ENCODE measurements at regions not wholly inside any gene's neighbourhood (a gene's known extent, or its start where the extent isn't known, plus 50 kb on each side); places are given as distances from the start of the nearest gene placed in this dataset.

- no peak overlapping the region for H3K27ac ChIP-seq (ENCODE audit: extremely low read depth, low read depth, low read length)
- H3K4me1 ChIP-seq (ENCODE audit: control insufficient read depth, insufficient read depth, low read length), result peaks cover 7% of the 10 kb centered on the region; the same call in 1 of the 2 replicates
- CTCF ChIA-PET, result no interaction called here
- POLR2A ChIA-PET, result no interaction called here
- H3K36me3 ChIP-seq (ENCODE audit: control insufficient read depth in 2 of 2, insufficient read depth in 1 of 2, low read length in 2 of 2), result no peaks in the 10 kb centered on the region
- TF ChIP-seq ZNF677 (tag by site-specific recombination; IDR thresholded peaks at IDR 0.05) (no peak), ZIC2 (tag by site-specific recombination; IDR thresholded peaks at IDR 0.05) (no peak), KLF8 (tag by site-specific recombination; IDR thresholded peaks at IDR 0.05) (no peak), ZNF148 (tag by site-specific recombination; IDR thresholded peaks at IDR 0.05; ENCODE audit: borderline replicate concordance) (no peak), ZNF112 (tag by site-specific recombination; IDR thresholded peaks at IDR 0.05) (no peak)
- no peaks in the 10 kb centered on the region for H3K9me3 ChIP-seq (ENCODE audit: control insufficient read depth, insufficient read depth, low read depth, low read length)
- H3K4me3 ChIP-seq (ENCODE audit: low read depth, low read length), result no peak overlapping the region
Observed at GRCh38 chr14:23864259-23864658, 89.3 kb upstream of the DHRS4 start.

- Histone ChIP-seq H3K4me3 (ENCODE audit: low read depth, low read length) (no peak overlapping the region), H3K9me3 (ENCODE audit: control insufficient read depth, insufficient read depth, low read depth, low read length) (no peaks in the 10 kb centered on the region), H3K4me1 (ENCODE audit: control insufficient read depth, insufficient read depth, low read length) (peaks cover 7% of the 10 kb centered on the region; the same call in 1 of the 2 replicates), H3K36me3 (ENCODE audit: control insufficient read depth in 2 of 2, insufficient read depth in 1 of 2, low read length in 2 of 2) (no peaks in the 10 kb centered on the region), H3K27ac (ENCODE audit: extremely low read depth, low read depth, low read length) (no peak overlapping the region)
- TF ChIP-seq INSM2 (tag by site-specific recombination; IDR thresholded peaks at IDR 0.05) (no peak), ZNF37A (tag by site-specific recombination; IDR thresholded peaks at IDR 0.05) (no peak), ZNF707 (tag by site-specific recombination; IDR thresholded peaks at IDR 0.05) (no peak), BCL6B (tag by site-specific recombination; IDR thresholded peaks at IDR 0.05) (no peak), CTCF (tag by site-specific recombination; IDR thresholded peaks at IDR 0.05) (no peak)
- POLR2A ChIA-PET, result no interaction called here
- CTCF ChIA-PET, result no interaction called here
Observed at GRCh38 chr14:23864861-23865260, 88.7 kb upstream of the DHRS4 start.

GRCh38 chr14:23865502-23865901 is 88.1 kb upstream of the DHRS4 start:
- H3K9me3 ChIP-seq (ENCODE audit: control insufficient read depth, insufficient read depth, low read depth, low read length), result no peaks in the 10 kb centered on the region
- no peak overlapping the region for H3K27ac ChIP-seq (ENCODE audit: extremely low read depth, low read depth, low read length)
- peaks cover 7% of the 10 kb centered on the region; the same call in 1 of the 2 replicates for H3K4me1 ChIP-seq (ENCODE audit: control insufficient read depth, insufficient read depth, low read length)
- ChIA-PET POLR2A (no interaction called here), CTCF (no interaction called here)
- no peak overlapping the region for H3K4me3 ChIP-seq (ENCODE audit: low read depth, low read length)
- no peaks in the 10 kb centered on the region for H3K36me3 ChIP-seq (ENCODE audit: control insufficient read depth in 2 of 2, insufficient read depth in 1 of 2, low read length in 2 of 2)
- TF ChIP-seq ZNF274 (IDR thresholded peaks at IDR 0.05; ENCODE audit: low read length) (no peak), ZNF274 (tag by site-specific recombination; IDR thresholded peaks at IDR 0.05; ENCODE audit: borderline replicate concordance) (no peak), ZNF19 (tag by site-specific recombination; IDR thresholded peaks at IDR 0.05; ENCODE audit: low read depth) (no peak), RBAK (tag by site-specific recombination; IDR thresholded peaks at IDR 0.05) (no peak), GLI2 (tag by site-specific recombination; IDR thresholded peaks at IDR 0.05; ENCODE audit: borderline replicate concordance, low read depth) (no peak), ZNF664 (tag by site-specific recombination; IDR thresholded peaks at IDR 0.05) (no peak), ZNF18 (tag by site-specific recombination; IDR thresholded peaks at IDR 0.05) (no peak), MYNN (tag by site-specific recombination; IDR thresholded peaks at IDR 0.05; ENCODE audit: borderline replicate concordance) (no peak), ZNF155 (tag by site-specific recombination; IDR thresholded peaks at IDR 0.05) (no peak), ZNF223 (tag by site-specific recombination; IDR thresholded peaks at IDR 0.05) (no peak)
